ENCODE measurements at regions not wholly inside any gene's neighbourhood (a gene's known extent, or its start where the extent isn't known, plus 50 kb on each side); places are given as distances from the start of the nearest gene placed in this dataset.

GRCh38 chr2:236363711-236364277, 99.6 kb upstream of the ASB18 start:
- Histone ChIP-seq H3K9me3 (ENCODE audit: control insufficient read depth in 1 of 2, insufficient read depth in 1 of 2, low read depth in 1 of 2, low read length in 2 of 2) (no peaks in the 10 kb centered on the region), H3K27me3 (ENCODE audit: insufficient read depth, low read length) (peaks cover 51% of the 10 kb centered on the region)
- no peak for DNase-seq (ENCODE audit: low read depth, low spot score)

More at GRCh38 chr2:236363711-236364277, 99.6 kb upstream of the ASB18 start:
- no peak overlapping the region for H3K27ac ChIP-seq (ENCODE audit: low read depth, low read length)
- no peak overlapping the region for H2AFZ ChIP-seq (ENCODE audit: low read depth, low read length, poor library complexity, severe bottlenecking)
- BruUV-seq (replicated peaks) = no TSS peak
- ChIA-PET RAD21 (ENCODE audit: low non-redundant PET in 1 of 2, low total read pairs in 2 of 2, uncharacterized antibody in 2 of 2, unreplicated experiment in 2 of 2) (no interaction called here), CTCF (no interaction called here), POLR2A (no interaction called here)
- TF ChIP-seq, protein P1, sequence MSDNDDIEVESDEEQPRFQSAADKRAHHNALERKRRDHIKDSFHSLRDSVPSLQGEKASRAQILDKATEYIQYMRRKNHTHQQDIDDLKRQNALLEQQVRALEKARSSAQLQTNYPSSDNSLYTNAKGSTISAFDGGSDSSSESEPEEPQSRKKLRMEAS (IDR thresholded peaks at IDR 0.05) = no peak
- TF ChIP-seq ZFX (IDR thresholded peaks at IDR 0.05) (no peak), CTCF (IDR thresholded peaks at IDR 0.05 in 2 of 3, conservative IDR thresholded peaks at IDR 0.05 in 1 of 3; ENCODE audit: borderline replicate concordance in 1 of 3, insufficient read depth in 1 of 3, low read depth in 2 of 3, low read length in 2 of 3) (no peak), SIN3A (IDR thresholded peaks at IDR 0.05; ENCODE audit: low read depth) (no peak), RAD21 (IDR thresholded peaks at IDR 0.05; ENCODE audit: low read depth) (no peak), ZNF274 (IDR thresholded peaks at IDR 0.05; ENCODE audit: low read depth, low read length) (no peak), EZH2 (IDR thresholded peaks at IDR 0.05) (no peak), POLR2A (IDR thresholded peaks at IDR 0.05; ENCODE audit: borderline replicate concordance, extremely low read depth, insufficient read depth, insufficient read length) (no peak), CBX3 (IDR thresholded peaks at IDR 0.05; ENCODE audit: low read depth) (no peak), EGR1 (IDR thresholded peaks at IDR 0.05; ENCODE audit: low read depth) (no peak), YY1 (IDR thresholded peaks at IDR 0.05; ENCODE audit: extremely low read depth, insufficient replicate concordance, low read depth, low read length) (no peak), FOSL1 (IDR thresholded peaks at IDR 0.05; ENCODE audit: low read depth) (no peak), POLR2AphosphoS5 (IDR thresholded peaks at IDR 0.05; ENCODE audit: low read depth, low read length) (no peak), SP1 (IDR thresholded peaks at IDR 0.05; ENCODE audit: low read depth) (no peak)
- H4K20me1 ChIP-seq (ENCODE audit: insufficient read depth) = no peaks in the 10 kb centered on the region
- no peaks in the 10 kb centered on the region for H3K79me2 ChIP-seq (ENCODE audit: insufficient read depth, low read length)
- H3K9me2 ChIP-seq (ENCODE audit: insufficient read depth) = no peaks in the 10 kb centered on the region
- H3K4me3 ChIP-seq (replicated peaks in 1 of 2; ENCODE audit: low read depth in 1 of 2, low read length in 2 of 2) = no peak overlapping the region
- H3K36me3 ChIP-seq (ENCODE audit: control insufficient read depth in 1 of 2, insufficient read depth in 2 of 2, low read length in 2 of 2) = no peaks in the 10 kb centered on the region; a peak in 1 of 4 replicates
- H3K9ac ChIP-seq (ENCODE audit: low read length) = no peak overlapping the region
- ATAC-seq = no peak
- intact Hi-C loops (cut with micrococcal nuclease) = no loop called here
- no peaks in the 10 kb centered on the region for H3K4me1 ChIP-seq (ENCODE audit: control insufficient read depth in 1 of 2, insufficient read depth in 2 of 2, low read length in 2 of 2)
- no peak overlapping the region for H3K4me2 ChIP-seq (ENCODE audit: low read length)
